ENCODE measurements at regions not wholly inside any gene's neighbourhood (a gene's known extent, or its start where the extent isn't known, plus 50 kb on each side); places are given as distances from the start of the nearest gene placed in this dataset.

DNA sequence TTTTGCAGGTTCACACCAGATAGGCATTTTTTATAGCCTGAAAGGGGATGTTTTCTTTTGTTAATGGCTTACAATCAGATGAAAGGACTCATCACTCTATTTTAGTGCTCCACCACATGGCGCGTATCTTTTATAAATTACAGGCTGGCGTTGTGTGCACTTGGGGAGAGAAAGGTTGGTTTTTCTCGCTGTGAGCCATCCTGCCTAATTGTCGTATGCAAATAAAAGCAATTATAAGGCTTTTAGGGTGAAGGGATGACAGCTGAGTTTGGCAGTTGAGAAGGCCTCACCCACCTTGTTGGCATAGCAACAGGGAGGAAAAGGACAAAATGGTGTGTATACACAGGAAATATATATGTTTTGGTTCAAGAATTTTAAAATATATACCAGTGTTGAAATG, 268.0 kb downstream of the NR2F2 start:
- Histone ChIP-seq H4K20me1 (ENCODE audit: insufficient read depth, low read length) (no peaks in the 10 kb centered on the region), H2AFZ (ENCODE audit: low read length) (no peak overlapping the region), H3K9me2 (replicated peaks; ENCODE audit: insufficient read depth, low read length) (no peaks in the 10 kb centered on the region), H3K27me3 (replicated peaks; ENCODE audit: insufficient read depth, low read length) (no peaks in the 10 kb centered on the region), H3K4me3 (ENCODE audit: low read length) (no peak overlapping the region), H3K9me3 (replicated peaks; ENCODE audit: insufficient read depth, low read length) (no peaks in the 10 kb centered on the region), H3K4me2 (ENCODE audit: low read depth, low read length) (no peak overlapping the region), H3F3A (ENCODE audit: insufficient read depth, low read length) (no peaks in the 10 kb centered on the region), H3K36me3 (replicated peaks; ENCODE audit: insufficient read depth, low read length) (no peaks in the 10 kb centered on the region), H3K27ac (ENCODE audit: low read length) (no peak overlapping the region), H3K79me2 (ENCODE audit: low read length) (no peaks in the 10 kb centered on the region), H3K4me1 (ENCODE audit: low read length) (no peaks in the 10 kb centered on the region), H3K9ac (ENCODE audit: low read length) (no peak overlapping the region)
- TF ChIP-seq EZH2phosphoT487 (IDR thresholded peaks at IDR 0.05; ENCODE audit: low read length) (no peak), EZH2 (optimal IDR thresholded peaks at IDR 0.05; ENCODE audit: low read depth, low read length) (no peak)
- TF ChIP-seq, protein P1, sequence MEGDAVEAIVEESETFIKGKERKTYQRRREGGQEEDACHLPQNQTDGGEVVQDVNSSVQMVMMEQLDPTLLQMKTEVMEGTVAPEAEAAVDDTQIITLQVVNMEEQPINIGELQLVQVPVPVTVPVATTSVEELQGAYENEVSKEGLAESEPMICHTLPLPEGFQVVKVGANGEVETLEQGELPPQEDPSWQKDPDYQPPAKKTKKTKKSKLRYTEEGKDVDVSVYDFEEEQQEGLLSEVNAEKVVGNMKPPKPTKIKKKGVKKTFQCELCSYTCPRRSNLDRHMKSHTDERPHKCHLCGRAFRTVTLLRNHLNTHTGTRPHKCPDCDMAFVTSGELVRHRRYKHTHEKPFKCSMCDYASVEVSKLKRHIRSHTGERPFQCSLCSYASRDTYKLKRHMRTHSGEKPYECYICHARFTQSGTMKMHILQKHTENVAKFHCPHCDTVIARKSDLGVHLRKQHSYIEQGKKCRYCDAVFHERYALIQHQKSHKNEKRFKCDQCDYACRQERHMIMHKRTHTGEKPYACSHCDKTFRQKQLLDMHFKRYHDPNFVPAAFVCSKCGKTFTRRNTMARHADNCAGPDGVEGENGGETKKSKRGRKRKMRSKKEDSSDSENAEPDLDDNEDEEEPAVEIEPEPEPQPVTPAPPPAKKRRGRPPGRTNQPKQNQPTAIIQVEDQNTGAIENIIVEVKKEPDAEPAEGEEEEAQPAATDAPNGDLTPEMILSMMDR (IDR thresholded peaks at IDR 0.05; ENCODE audit: low read length): no peak
- no peak for DNase-seq

DNA sequence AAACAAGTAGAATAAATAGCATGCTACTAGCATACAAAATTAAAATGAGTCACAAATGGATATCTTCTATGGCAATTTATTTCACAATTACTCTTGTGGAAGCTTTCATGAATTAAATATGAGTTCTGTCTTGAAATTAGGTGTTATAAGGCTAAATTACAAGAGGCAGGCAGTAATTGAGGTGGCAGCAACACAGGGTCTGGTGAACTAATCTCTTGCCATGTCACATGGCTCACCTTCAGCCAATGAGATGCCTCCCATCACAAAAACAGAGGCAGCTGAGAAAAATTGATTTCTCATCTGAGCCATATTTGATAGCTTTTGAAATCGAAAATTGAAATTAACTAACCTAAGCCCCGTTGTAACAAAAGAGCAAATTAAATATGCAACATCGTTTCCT, 268.8 kb downstream of the NR2F2 start:
- no peak for DNase-seq
- no peak for TF ChIP-seq EZH2 (optimal IDR thresholded peaks at IDR 0.05; ENCODE audit: low read depth, low read length)
- no peak for TF ChIP-seq EZH2phosphoT487 (IDR thresholded peaks at IDR 0.05; ENCODE audit: low read length)
- TF ChIP-seq, protein P1 (IDR thresholded peaks at IDR 0.05; ENCODE audit: low read length): no peak
- no peaks in the 10 kb centered on the region for H4K20me1 ChIP-seq (ENCODE audit: insufficient read depth, low read length)

DNA sequence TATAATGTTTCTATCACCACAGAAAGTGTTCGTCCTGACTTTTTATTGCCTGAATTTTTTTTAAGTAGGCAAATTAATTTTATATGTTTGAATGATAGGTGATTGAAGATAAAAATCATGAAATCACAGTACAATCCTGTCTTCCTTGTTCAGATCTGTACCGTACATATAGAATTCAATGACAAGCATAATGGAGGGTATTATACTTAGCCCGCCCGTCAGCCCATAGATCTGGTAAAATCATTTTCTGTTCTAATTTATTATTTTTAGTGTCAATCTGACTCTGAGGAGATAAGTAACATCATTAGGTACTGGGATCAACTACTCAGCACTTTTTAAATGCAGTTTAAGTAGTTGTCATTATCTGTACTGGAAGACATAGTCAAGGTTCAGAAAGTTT, 269.9 kb downstream of the NR2F2 start:
- no peaks in the 10 kb centered on the region for H3K79me2 ChIP-seq (ENCODE audit: low read length)
- no peaks in the 10 kb centered on the region for H3K4me1 ChIP-seq (ENCODE audit: low read length)
- no peak overlapping the region for H3K4me2 ChIP-seq (ENCODE audit: low read depth, low read length)
- DNase-seq: no peak
- no peak overlapping the region for H2AFZ ChIP-seq (ENCODE audit: low read length)
- H3K9me2 ChIP-seq (replicated peaks; ENCODE audit: insufficient read depth, low read length): no peaks in the 10 kb centered on the region
- TF ChIP-seq, protein P1 (IDR thresholded peaks at IDR 0.05; ENCODE audit: low read length): no peak
- TF ChIP-seq EZH2phosphoT487 (IDR thresholded peaks at IDR 0.05; ENCODE audit: low read length) (no peak), EZH2 (optimal IDR thresholded peaks at IDR 0.05; ENCODE audit: low read depth, low read length) (no peak)
- no peak overlapping the region for H3K27ac ChIP-seq (ENCODE audit: low read length)
- H3K9ac ChIP-seq (ENCODE audit: low read length): no peak overlapping the region
- H3F3A ChIP-seq (ENCODE audit: insufficient read depth, low read length): no peaks in the 10 kb centered on the region
- H3K4me3 ChIP-seq (ENCODE audit: low read length): no peak overlapping the region
- H4K20me1 ChIP-seq (ENCODE audit: insufficient read depth, low read length): no peaks in the 10 kb centered on the region
- no peaks in the 10 kb centered on the region for H3K9me3 ChIP-seq (replicated peaks; ENCODE audit: insufficient read depth, low read length)
- H3K36me3 ChIP-seq (replicated peaks; ENCODE audit: insufficient read depth, low read length): no peaks in the 10 kb centered on the region
- no peaks in the 10 kb centered on the region for H3K27me3 ChIP-seq (replicated peaks; ENCODE audit: insufficient read depth, low read length)

More for the DNA sequence above, 268.8 kb downstream of the NR2F2 start:
- Histone ChIP-seq H3K9ac (ENCODE audit: low read length) (no peak overlapping the region), H3K27me3 (replicated peaks; ENCODE audit: insufficient read depth, low read length) (no peaks in the 10 kb centered on the region), H3K27ac (ENCODE audit: low read length) (no peak overlapping the region), H2AFZ (ENCODE audit: low read length) (no peak overlapping the region), H3K4me3 (ENCODE audit: low read length) (no peak overlapping the region), H3F3A (ENCODE audit: insufficient read depth, low read length) (no peaks in the 10 kb centered on the region), H3K4me2 (ENCODE audit: low read depth, low read length) (no peak overlapping the region), H3K36me3 (replicated peaks; ENCODE audit: insufficient read depth, low read length) (no peaks in the 10 kb centered on the region), H3K9me2 (replicated peaks; ENCODE audit: insufficient read depth, low read length) (no peaks in the 10 kb centered on the region), H3K9me3 (replicated peaks; ENCODE audit: insufficient read depth, low read length) (no peaks in the 10 kb centered on the region), H3K4me1 (ENCODE audit: low read length) (no peaks in the 10 kb centered on the region), H3K79me2 (ENCODE audit: low read length) (no peaks in the 10 kb centered on the region)

Measured in MM.1S (cell line).